IMR-90 (cell line): ENCODE measurements at regions not wholly inside any gene's neighbourhood (a gene's known extent, or its start where the extent isn't known, plus 50 kb on each side); places are given as distances from the start of the nearest gene placed in this dataset.

Source experiments
- CTCF ChIP-seq: conservative IDR thresholded peaks from 2 replicates; pipeline ENCODE4 v1.5.1; 2012; ENCODE audit warnings: mild to moderate bottlenecking, low read depth, low read length, improper control_type of control experiment
- ELK1 ChIP-seq: fragments of 150-350 bp; IDR thresholded peaks from 2 replicates; pipeline ENCODE4 v1.6.1; 2016; ENCODE audit warnings: low read depth, mild to moderate bottlenecking, low read length, moderate library complexity, borderline replicate concordance
- FOS ChIP-seq: fragments of 150-350 bp; IDR thresholded peaks from 2 replicates; pipeline ENCODE4 v1.6.1; 2016; ENCODE audit warnings: low read depth, low read length
- MXI1 ChIP-seq: IDR thresholded peaks from 2 replicates; pipeline ENCODE4 v1.6.1; 2012; ENCODE audit warnings: low read depth, mild to moderate bottlenecking, low read length, moderate library complexity, borderline replicate concordance
- NFE2L2 ChIP-seq: fragments of 150-350 bp; IDR thresholded peaks from 2 replicates; pipeline ENCODE4 v1.6.1; 2016; ENCODE audit warnings: low read depth, mild to moderate bottlenecking, low read length
- POLR2A ChIP-seq: IDR thresholded peaks from 2 replicates; pipeline ENCODE4 v1.6.1; 2012; ENCODE audit warnings: mild to moderate bottlenecking, low read depth, low read length
- RAD21 ChIP-seq: IDR thresholded peaks from 2 replicates; pipeline ENCODE4 v1.6.1; 2012; ENCODE audit warnings: low read length, improper control_type of control experiment
- RCOR1 ChIP-seq: IDR thresholded peaks from 2 replicates; pipeline ENCODE4 v1.6.1; 2012; ENCODE audit warnings: mild to moderate bottlenecking, low read length, improper control_type of control experiment; ENCODE audit not compliant: insufficient replicate concordance

- TF ChIP-seq RCOR1 (no peak), RAD21 (no peak), CTCF (no peak), POLR2A (no peak), NFE2L2 (no peak), MXI1 (no peak), FOS (no peak), ELK1 (no peak)
Measured at GRCh38 chr10:33483816-33484190, 149.3 kb upstream of the NRP1 start.
